ENCODE measurements at regions not wholly inside any gene's neighbourhood (a gene's known extent, or its start where the extent isn't known, plus 50 kb on each side); places are given as distances from the start of the nearest gene placed in this dataset.

GRCh38 chr2:134140251-134140661 lies 113.6 kb upstream of the MGAT5 start:
- H3K27me3 ChIP-seq (ENCODE audit: insufficient read depth, low read length, poor library complexity, severe bottlenecking): no peaks in the 10 kb centered on the region
- H3K79me2 ChIP-seq (ENCODE audit: insufficient read depth, low read length): peaks cover 95% of the 10 kb centered on the region
- H3K36me3 ChIP-seq (ENCODE audit: insufficient read depth, low read length): no peaks in the 10 kb centered on the region; the same call in 1 of the 2 replicates
- H3K4me3 ChIP-seq (ENCODE audit: low read length, poor library complexity, severe bottlenecking): no peak overlapping the region
- no peak for TF ChIP-seq EZH2phosphoT487 (IDR thresholded peaks at IDR 0.05; ENCODE audit: borderline replicate concordance)
- TF ChIP-seq CTCF (conservative IDR thresholded peaks at IDR 0.05; ENCODE audit: low read length): no peak
- H3F3A ChIP-seq (ENCODE audit: low read depth): no peaks in the 10 kb centered on the region
- no peak overlapping the region for H3K4me2 ChIP-seq (ENCODE audit: low read depth, low read length, poor library complexity, severe bottlenecking)
- H3K9me3 ChIP-seq (ENCODE audit: insufficient read depth, low read depth, low read length): no peaks in the 10 kb centered on the region
- no peak overlapping the region for H2AFZ ChIP-seq (ENCODE audit: low read length)
- H3K4me1 ChIP-seq (ENCODE audit: insufficient read depth, low read length, poor library complexity, severe bottlenecking): peaks cover 23% of the 10 kb centered on the region
- H4K20me1 ChIP-seq (ENCODE audit: insufficient read depth, low read length, poor library complexity, severe bottlenecking): peaks cover 28% of the 10 kb centered on the region
- H3K9ac ChIP-seq (ENCODE audit: low read depth, low read length, poor library complexity, severe bottlenecking): no peak overlapping the region
- H3K9me2 ChIP-seq (replicated peaks; ENCODE audit: low read depth, low read length): no peaks in the 10 kb centered on the region

- no peak overlapping the region for H3K4me3 ChIP-seq (ENCODE audit: low read length, poor library complexity, severe bottlenecking)
- no peaks in the 10 kb centered on the region for H3F3A ChIP-seq (ENCODE audit: low read depth)
- H3K9me2 ChIP-seq (replicated peaks; ENCODE audit: low read depth, low read length): no peaks in the 10 kb centered on the region
- H3K9me3 ChIP-seq (ENCODE audit: insufficient read depth, low read depth, low read length): no peaks in the 10 kb centered on the region
- peaks cover 15% of the 10 kb centered on the region for H3K4me1 ChIP-seq (ENCODE audit: insufficient read depth, low read length, poor library complexity, severe bottlenecking)
- no peak overlapping the region for H2AFZ ChIP-seq (ENCODE audit: low read length)
- peaks cover 35% of the 10 kb centered on the region for H4K20me1 ChIP-seq (ENCODE audit: insufficient read depth, low read length, poor library complexity, severe bottlenecking)
- H3K9ac ChIP-seq (ENCODE audit: low read depth, low read length, poor library complexity, severe bottlenecking): no peak overlapping the region
- no peaks in the 10 kb centered on the region; the same call in 1 of the 2 replicates for H3K36me3 ChIP-seq (ENCODE audit: insufficient read depth, low read length)
- H3K79me2 ChIP-seq (ENCODE audit: insufficient read depth, low read length): peaks cover 98% of the 10 kb centered on the region
- TF ChIP-seq CTCF (conservative IDR thresholded peaks at IDR 0.05; ENCODE audit: low read length) (no peak), EZH2phosphoT487 (IDR thresholded peaks at IDR 0.05; ENCODE audit: borderline replicate concordance) (no peak)
- H3K4me2 ChIP-seq (ENCODE audit: low read depth, low read length, poor library complexity, severe bottlenecking): no peak overlapping the region
- no peaks in the 10 kb centered on the region for H3K27me3 ChIP-seq (ENCODE audit: insufficient read depth, low read length, poor library complexity, severe bottlenecking)
These were observed 112.1 kb upstream of the MGAT5 start for GRCh38 chr2:134141598-134142340.

- Histone ChIP-seq H3K4me3 (ENCODE audit: low read length, poor library complexity, severe bottlenecking) (no peak overlapping the region), H3K27me3 (ENCODE audit: insufficient read depth, low read length, poor library complexity, severe bottlenecking) (no peaks in the 10 kb centered on the region), H4K20me1 (ENCODE audit: insufficient read depth, low read length, poor library complexity, severe bottlenecking) (peaks cover 34% of the 10 kb centered on the region), H3K9me2 (replicated peaks; ENCODE audit: low read depth, low read length) (no peaks in the 10 kb centered on the region), H3K9me3 (ENCODE audit: insufficient read depth, low read depth, low read length) (no peaks in the 10 kb centered on the region), H3K36me3 (ENCODE audit: insufficient read depth, low read length) (no peaks in the 10 kb centered on the region; the same call in 1 of the 2 replicates), H3K9ac (ENCODE audit: low read depth, low read length, poor library complexity, severe bottlenecking) (no peak overlapping the region), H3K4me2 (ENCODE audit: low read depth, low read length, poor library complexity, severe bottlenecking) (no peak overlapping the region), H3K4me1 (ENCODE audit: insufficient read depth, low read length, poor library complexity, severe bottlenecking) (peaks cover 9% of the 10 kb centered on the region), H3K79me2 (ENCODE audit: insufficient read depth, low read length) (peaks cover 98% of the 10 kb centered on the region), H2AFZ (ENCODE audit: low read length) (no peak overlapping the region), H3F3A (ENCODE audit: low read depth) (no peaks in the 10 kb centered on the region)
- TF ChIP-seq EZH2phosphoT487 (IDR thresholded peaks at IDR 0.05; ENCODE audit: borderline replicate concordance) (no peak), CTCF (conservative IDR thresholded peaks at IDR 0.05; ENCODE audit: low read length) (no peak)
These were observed 111.5 kb upstream of the MGAT5 start for GRCh38 chr2:134142341-134142738.

All from Loucy (cell line).